GM12892 (cell line): ENCODE measurements at regions not wholly inside any gene's neighbourhood (a gene's known extent, or its start where the extent isn't known, plus 50 kb on each side); places are given as distances from the start of the nearest gene placed in this dataset.

Experiments
- DNase-seq: peaks from one replicate; pipeline ENCODE4 v3.0.0; 2011; ENCODE audit not compliant: insufficient read length
- FAIRE-seq: peaks from 2 replicates; lab custom pipeline; 2011; peaks lifted over from hg19 to GRCh38; lab: Jason Lieb, UNC
- POLR2A ChIP-seq: IDR thresholded peaks from 2 replicates; pipeline ENCODE4 v1.6.1; 2011; ENCODE audit warnings: low read depth, low read length, control low read depth
- POLR2AphosphoS5 ChIP-seq: IDR thresholded peaks from 2 replicates; pipeline ENCODE4 v1.6.1; 2011; ENCODE audit warnings: low read depth, low read length, control low read depth
- TAF1 ChIP-seq: IDR thresholded peaks from 2 replicates; pipeline ENCODE4 v1.6.1; 2011; ENCODE audit warnings: low read depth, mild to moderate bottlenecking, control low read depth, low read length, borderline replicate concordance

DNA sequence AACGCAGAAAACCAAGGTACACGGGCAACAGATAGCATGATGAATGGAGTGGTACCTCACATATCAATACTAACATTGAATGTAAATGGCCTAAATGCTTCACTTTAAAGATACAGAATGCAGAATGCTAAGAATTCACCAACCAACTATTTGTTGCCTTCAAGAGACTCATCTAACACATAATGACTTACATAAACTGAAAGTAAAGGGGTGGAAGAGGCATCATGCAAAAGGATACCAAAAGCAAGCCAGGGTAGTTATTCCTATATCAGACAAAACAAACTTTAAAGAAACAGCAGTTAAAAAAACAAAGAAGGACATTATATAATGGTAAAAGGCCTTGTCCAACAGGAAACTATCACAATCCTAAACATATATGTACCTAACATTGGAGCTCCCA is 137.1 kb upstream of the APP start:
- DNase-seq (no peak), FAIRE-seq (no peak)
- TF ChIP-seq POLR2A: no peak

DNA sequence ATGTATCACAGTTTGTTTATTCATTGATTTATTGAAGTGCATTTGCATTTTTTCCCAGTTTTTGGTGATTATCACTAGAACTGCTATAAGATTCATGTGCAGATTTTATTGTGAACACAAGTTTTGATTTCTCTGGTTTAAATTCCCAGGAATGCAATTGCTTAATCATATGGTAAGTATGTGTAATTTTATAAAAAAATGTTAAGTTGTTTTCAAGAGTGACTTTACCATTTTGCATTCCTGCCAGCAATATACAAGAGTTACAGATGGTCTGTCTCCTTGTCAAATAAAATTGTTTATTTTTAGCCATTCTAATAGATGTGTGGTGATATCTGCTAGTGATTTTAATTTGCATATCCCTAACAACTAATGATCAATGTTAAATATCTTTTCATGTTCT is 127.3 kb upstream of the APP start:
- no peak for TF ChIP-seq POLR2A
- TF ChIP-seq TAF1: no peak
- no peak for TF ChIP-seq POLR2AphosphoS5
- DNase-seq: no peak
- no peak for FAIRE-seq

DNA sequence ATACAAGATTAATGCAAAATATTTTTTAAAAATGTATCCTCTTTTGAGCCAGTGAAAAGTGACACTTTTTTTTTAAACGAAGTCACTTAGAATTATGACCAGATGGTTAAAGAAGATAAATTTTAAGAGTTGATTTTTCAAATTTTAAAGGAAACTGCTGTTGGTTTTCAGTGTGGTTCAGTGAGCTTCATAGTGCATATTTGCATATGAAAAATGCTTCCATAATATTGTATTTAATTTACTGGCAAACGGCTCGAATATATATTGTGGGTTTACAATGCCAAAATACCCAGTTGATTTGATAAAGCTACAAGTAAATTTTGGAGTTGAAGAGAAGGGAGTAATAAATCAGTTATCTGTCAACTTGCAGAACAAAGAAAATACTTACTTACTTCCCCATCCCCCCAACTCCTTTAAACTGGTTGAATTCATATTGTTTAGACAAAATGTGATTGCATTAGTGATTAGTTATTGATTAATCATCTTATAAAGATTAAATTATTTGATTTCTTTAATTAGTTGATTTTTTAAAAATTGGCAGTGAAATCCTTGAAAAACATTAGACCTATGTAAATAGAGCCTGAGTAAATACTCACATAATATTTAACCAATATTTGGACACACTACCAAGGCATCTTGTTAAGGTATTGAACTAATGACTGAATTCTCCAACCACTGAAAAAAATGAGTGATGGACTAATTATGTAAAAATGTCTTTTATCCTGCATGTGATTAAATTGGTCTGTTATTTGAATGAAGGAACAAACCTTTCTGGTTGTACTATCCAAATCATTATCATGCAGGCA is 122.8 kb upstream of the APP start:
- no peak for TF ChIP-seq POLR2A
- no peak for TF ChIP-seq POLR2AphosphoS5
- no peak for TF ChIP-seq TAF1
- no peak for FAIRE-seq
- DNase-seq: no peak

DNA sequence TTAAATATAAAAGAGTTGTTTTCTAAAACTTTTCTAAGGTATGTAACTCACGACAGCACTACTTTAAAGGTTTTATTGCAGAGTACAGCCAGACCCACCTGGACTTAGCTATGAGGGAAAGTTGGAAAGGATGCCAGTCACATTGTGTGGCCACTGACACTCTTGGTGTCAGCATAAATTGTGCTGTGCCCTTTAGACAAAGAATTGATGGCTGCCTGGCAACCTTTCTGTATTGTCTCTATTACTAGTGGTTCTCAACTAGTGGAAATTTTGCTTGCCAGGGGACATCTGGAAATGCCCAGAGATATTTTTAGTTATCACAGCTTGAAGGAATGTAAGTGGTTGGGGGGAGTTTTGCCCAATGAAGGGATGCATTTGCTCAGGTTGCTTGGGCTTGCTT is 117.5 kb upstream of the APP start:
- no peak for DNase-seq
- FAIRE-seq: no peak
- TF ChIP-seq POLR2AphosphoS5 (no peak), POLR2A (no peak), TAF1 (no peak)

DNA sequence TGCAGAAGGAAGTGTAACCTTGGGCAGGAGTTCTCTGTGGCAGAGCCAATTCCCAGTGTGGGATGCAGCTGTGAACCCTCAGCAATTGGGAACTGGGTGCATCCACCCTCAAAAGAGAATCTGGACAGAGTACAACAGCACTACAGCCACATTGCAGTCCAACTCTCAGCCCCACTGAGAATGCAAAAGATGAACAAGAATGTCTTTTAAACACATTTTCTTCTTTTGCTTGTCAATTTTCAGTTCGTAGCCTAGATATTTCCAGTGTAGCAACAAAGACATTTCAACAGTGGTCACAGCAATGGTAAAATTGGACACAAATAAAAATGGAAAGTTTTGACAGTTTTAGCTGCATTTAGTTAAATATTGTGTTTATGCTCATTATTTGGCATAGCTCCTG is 114.0 kb upstream of the APP start:
- no peak for DNase-seq
- no peak for FAIRE-seq
- TF ChIP-seq POLR2AphosphoS5 (no peak), POLR2A (no peak), TAF1 (no peak)

GRCh38 chr21:26282058-26282457 is 111.5 kb upstream of the APP start:
- TF ChIP-seq TAF1 (no peak), POLR2A (no peak), POLR2AphosphoS5 (no peak)
- DNase-seq: no peak
- no peak for FAIRE-seq

DNA sequence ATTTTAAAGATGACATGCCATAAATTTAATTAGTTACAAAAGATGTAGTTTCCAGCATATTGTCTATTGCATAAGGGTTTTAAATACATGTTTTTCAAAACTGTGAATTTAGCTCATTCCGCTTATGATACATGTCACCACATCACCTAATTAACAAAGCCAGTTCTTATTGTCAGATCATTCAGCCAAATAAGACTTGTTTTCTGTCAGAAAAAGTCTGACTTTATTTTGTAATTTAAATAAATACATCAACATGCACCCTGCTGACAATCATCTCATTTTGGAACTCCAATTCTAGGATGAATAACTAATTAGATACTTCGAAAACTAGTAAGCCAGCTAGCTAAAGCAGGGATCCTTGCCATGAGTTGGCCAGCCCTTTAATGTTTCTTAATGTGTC is 110.9 kb upstream of the APP start:
- no peak for DNase-seq
- TF ChIP-seq TAF1 (no peak), POLR2AphosphoS5 (no peak), POLR2A (no peak)

DNA sequence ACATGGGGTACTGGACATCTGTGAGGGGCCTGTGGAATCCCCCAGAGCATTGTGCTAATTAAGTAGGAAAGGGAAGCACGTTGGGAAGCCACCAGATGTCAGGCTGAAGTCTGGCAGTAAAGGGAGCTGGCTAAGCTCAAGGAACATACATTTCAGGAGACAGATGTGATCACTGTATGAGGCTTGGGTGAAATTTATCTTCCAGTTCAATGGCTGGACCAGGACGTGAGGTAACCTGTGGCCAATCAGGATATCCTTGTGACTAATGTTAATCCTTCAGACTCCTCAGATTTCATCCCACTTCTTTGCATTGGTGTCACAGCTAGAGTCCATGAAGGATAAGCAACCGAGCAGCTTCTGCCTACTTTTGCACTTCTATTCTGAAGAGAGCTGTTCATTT is 110.2 kb upstream of the APP start:
- no peak for TF ChIP-seq TAF1
- no peak for TF ChIP-seq POLR2A
- no peak for TF ChIP-seq POLR2AphosphoS5
- no peak for DNase-seq
- FAIRE-seq: no peak

More for the DNA sequence above, 110.9 kb upstream of the APP start:
- no peak for FAIRE-seq

- DNase-seq: no peak
- no peak for FAIRE-seq
- TF ChIP-seq POLR2AphosphoS5 (no peak), TAF1 (no peak), POLR2A (no peak)
Measured at GRCh38 chr21:26280148-26280547, 109.6 kb upstream of the APP start.

- DNase-seq (no peak), FAIRE-seq (no peak)
- TF ChIP-seq POLR2A: no peak
- no peak for TF ChIP-seq POLR2AphosphoS5
- TF ChIP-seq TAF1: no peak
Measured at GRCh38 chr21:26275801-26276200, 105.2 kb upstream of the APP start.

DNA sequence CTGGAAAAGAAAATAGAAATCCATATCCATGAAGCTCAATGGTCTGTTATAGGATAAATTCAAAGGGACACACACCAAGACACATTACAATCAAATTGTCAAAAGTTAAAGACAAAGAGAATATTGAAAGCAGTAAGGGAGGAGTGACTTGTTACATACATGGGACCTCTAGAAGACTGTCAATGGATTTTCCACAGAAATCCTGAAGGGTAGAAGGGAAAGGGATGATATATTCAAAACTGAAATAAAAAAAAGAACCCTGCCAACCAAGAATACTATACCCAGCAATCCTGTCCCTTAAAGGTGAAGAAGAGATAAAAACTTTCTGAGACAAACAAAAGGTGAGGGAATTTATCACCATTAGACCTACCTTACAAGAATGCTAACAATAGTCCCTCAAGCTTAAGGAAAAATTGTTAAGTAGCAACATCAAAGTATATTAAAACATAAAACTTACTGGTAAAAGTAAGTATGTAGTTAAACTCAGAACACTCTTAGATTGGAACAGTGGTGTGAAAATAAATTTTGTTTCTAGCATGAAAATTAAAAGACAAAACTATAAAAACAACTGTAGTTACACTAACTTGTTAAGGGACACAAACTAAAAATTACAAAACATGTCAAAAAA is 103.2 kb upstream of the APP start:
- TF ChIP-seq POLR2A (no peak), POLR2AphosphoS5 (no peak), TAF1 (no peak)
- no peak for FAIRE-seq

DNA sequence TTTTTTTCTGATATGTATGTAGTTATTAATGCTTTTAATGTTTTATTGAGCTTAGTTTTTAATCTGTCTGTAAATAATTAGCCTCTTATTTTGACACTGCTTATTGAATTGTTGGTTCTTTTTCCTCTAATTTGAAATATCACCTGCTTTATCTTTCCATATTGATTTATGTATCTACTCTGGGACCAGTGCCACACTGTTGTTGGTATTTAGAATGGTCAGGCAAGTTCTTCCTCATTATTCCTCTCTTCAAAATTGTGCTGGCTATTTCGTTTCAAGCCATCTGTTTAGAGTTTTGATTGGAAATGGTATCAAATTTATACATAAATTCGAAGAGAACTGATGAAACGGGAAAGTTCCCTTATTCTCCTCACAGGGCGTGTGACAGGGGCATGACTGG is 96.8 kb upstream of the APP start:
- FAIRE-seq (no peak), DNase-seq (no peak)
- TF ChIP-seq POLR2AphosphoS5 (no peak), POLR2A (no peak), TAF1 (no peak)

More for the DNA sequence above, 103.2 kb upstream of the APP start:
- no peak for DNase-seq

GRCh38 chr21:26246073-26246472 is 75.5 kb upstream of the APP start:
- TF ChIP-seq POLR2A: no peak
- TF ChIP-seq TAF1: no peak
- TF ChIP-seq POLR2AphosphoS5: no peak
- no peak for DNase-seq
- FAIRE-seq: no peak
